ENCODE measurements at regions not wholly inside any gene's neighbourhood (a gene's known extent, or its start where the extent isn't known, plus 50 kb on each side); places are given as distances from the start of the nearest gene placed in this dataset.

- TF ChIP-seq ZNF501 (CRISPR knock-in tag; IDR thresholded peaks at IDR 0.05): peak; percentile 88
- no peak for TF ChIP-seq NFE2L1 (CRISPR knock-in tag; IDR thresholded peaks at IDR 0.05; ENCODE audit: borderline replicate concordance)
- 0 out of 2 replicates have a peak, but pooled peaks have one; percentile 41 for TF ChIP-seq E2F5 (CRISPR knock-in tag; conservative IDR thresholded peaks at IDR 0.05)
- TF ChIP-seq ZSCAN9 (CRISPR knock-in tag; IDR thresholded peaks at IDR 0.05; ENCODE audit: borderline replicate concordance): peak; percentile 97
- no peak for TF ChIP-seq ZNF549 (CRISPR knock-in tag; IDR thresholded peaks at IDR 0.05)
- peak; percentile 90 for TF ChIP-seq TFE3 (CRISPR knock-in tag; IDR thresholded peaks at IDR 0.05)
- TF ChIP-seq ZBTB43 (CRISPR knock-in tag; conservative IDR thresholded peaks at IDR 0.05): peak; percentile 68
- TF ChIP-seq RBFOX2 (IDR thresholded peaks at IDR 0.05; ENCODE audit: low read depth, low read length): no peak
- TF ChIP-seq CENPX (CRISPR knock-in tag; IDR thresholded peaks at IDR 0.05): no peak
- TF ChIP-seq ZFX (CRISPR knock-in tag; IDR thresholded peaks at IDR 0.05; ENCODE audit: low read depth): peak; percentile 96
- 0 out of 2 replicates have a peak, but pooled peaks have one; percentile 11 for TF ChIP-seq ZBTB49 (CRISPR knock-in tag; IDR thresholded peaks at IDR 0.05; ENCODE audit: borderline replicate concordance)
- TF ChIP-seq SYNCRIP (IDR thresholded peaks at IDR 0.05; ENCODE audit: insufficient read depth, low read depth, low read length): no peak
- peak; percentile 77 for TF ChIP-seq TFDP2 (CRISPR knock-in tag; IDR thresholded peaks at IDR 0.05)
- TF ChIP-seq ZNF576 (CRISPR knock-in tag; IDR thresholded peaks at IDR 0.05): no peak
- peak; percentile 66; the same call in 1 of the 2 replicates for TF ChIP-seq TOPORS (CRISPR knock-in tag; IDR thresholded peaks at IDR 0.05)
- TF ChIP-seq TP53 (CRISPR knock-in tag; conservative IDR thresholded peaks at IDR 0.05): peak; percentile 48; the same call in 1 of the 2 replicates
- peak; percentile 95 for TF ChIP-seq SAP130 (CRISPR knock-in tag; IDR thresholded peaks at IDR 0.05; ENCODE audit: low read depth)
- peak; percentile 85 for TF ChIP-seq ZNF335 (CRISPR knock-in tag; IDR thresholded peaks at IDR 0.05)
- peak; percentile 96 for TF ChIP-seq PITX1 (CRISPR knock-in tag; IDR thresholded peaks at IDR 0.05)
- peak; percentile 84; the same call in 1 of the 2 replicates for TF ChIP-seq ZNF232 (CRISPR knock-in tag; IDR thresholded peaks at IDR 0.05; ENCODE audit: borderline replicate concordance)
- peak; percentile 49; the same call in 1 of the 2 replicates for TF ChIP-seq ZNF557 (CRISPR knock-in tag; IDR thresholded peaks at IDR 0.05)
These were observed 85.6 kb upstream of the CIBAR2 start (continued) for GRCh38 chr16:85197611-85198566.
